Aorta (tissue), 5 donors: ENCODE measurements at regions not wholly inside any gene's neighbourhood (a gene's known extent, or its start where the extent isn't known, plus 50 kb on each side); places are given as distances from the start of the nearest gene placed in this dataset.
A peak's percentile ranks its signal among the peaks of the same experiment; 100 is the strongest.

Experiments used
- ATAC-seq: fragments of 200-7000 bp; cut with Tn5 transposase; one replicate; pipeline ENCODE4 v1.9.1; 2022; ENCODE audit warnings: moderate library complexity; ENCODE audit not compliant: low FRiP score
- DNase-seq, 2 donors: peaks; one replicate each; pipeline ENCODE4 v3.0.0-alpha.2; 2020
- H3K27ac ChIP-seq, 2 donors: one replicate each; pipeline ENCODE4 v1.5.1; 2013; ENCODE audit warnings: low read length in 2 of 2, mild to moderate bottlenecking in 2 of 2, moderate library complexity in 2 of 2, control low read depth in 1 of 2, inconsistent platforms in 1 of 2, low read depth in 1 of 2
- H3K27me3 ChIP-seq, 2 donors: one replicate each; pipeline ENCODE4 v1.6.1; 2013; ENCODE audit warnings: control low read depth in 1 of 2, low read length in 1 of 2, mild to moderate bottlenecking in 1 of 2, moderate library complexity in 1 of 2; ENCODE audit not compliant: insufficient read depth in 2 of 2, control insufficient read depth in 1 of 2
- H3K36me3 ChIP-seq, 2 donors: one replicate each; pipeline ENCODE4 v1.6.1; 2013; ENCODE audit warnings: control low read depth in 1 of 2, low read length in 1 of 2, mild to moderate bottlenecking in 1 of 2; ENCODE audit not compliant: insufficient read depth in 2 of 2, control insufficient read depth in 1 of 2
- H3K4me1 ChIP-seq, 2 donors: one replicate each; pipeline ENCODE4 v1.6.1; 2013; ENCODE audit warnings: low read length in 2 of 2, control low read depth in 1 of 2, mild to moderate bottlenecking in 1 of 2, moderate library complexity in 1 of 2; ENCODE audit not compliant: insufficient read depth in 2 of 2, control insufficient read depth in 1 of 2
- H3K4me3 ChIP-seq, 2 donors: one replicate each; pipeline ENCODE4 v1.5.1; 2013; ENCODE audit warnings: low read length in 2 of 2, control low read depth in 1 of 2, mild to moderate bottlenecking in 1 of 2
- H3K9me3 ChIP-seq: one replicate; pipeline ENCODE4 v1.6.1; 2013; ENCODE audit warnings: mild to moderate bottlenecking, low read length; ENCODE audit not compliant: control insufficient read depth
- WGBS, 2 donors: extraction: QIAGEN DNeasy Blood & Tissue Kit; methylation state at CpG; one replicate each; pipeline ENCODE4 v1.1.7; 2013; 5-methylcytosine and 5-hydroxymethylcytosine counted together
- intact Hi-C, 2 donors: fragments of 100-400 bp; cut with DNase I; formaldehyde crosslinking; loops; one replicate each; pipeline versions ENCODE4 v1.14.2 to v1.15.0; 2022
- donor health status: healthy with polysubstance abuse.
- donor health status: Bipolar disorder and iron deficiency.
- donor health status: DM: no; HTN: no; CAD: no.
- donor health status: DM: no; HTN: no; CAD: no.
- donor health status: DM: yes; HTN: yes; CAD: no.

GRCh38 chr7:116447966-116448839, 51.3 kb upstream of the CAV2 start:
- intact Hi-C loops: loop anchor here in 1 of 2 donors (5.0 to 10.0 kb wide), 2 partner anchors 49 to 127 kb away; partner anchors contain the start of gene CAV2
- no peak for DNase-seq
- peak overlapping the region in 1 of 2 donors; percentile 64 for H3K27ac ChIP-seq
- H3K4me3 ChIP-seq: no peak overlapping the region
- WGBS, 2 donors: 25 to 30% methylated on average over 3 of the region's 3 CpGs
- peaks cover 2 to 12% of the 10 kb centered on the region in 2 donors for H3K4me1 ChIP-seq
- ATAC-seq: no peak
- no peaks in the 10 kb centered on the region for H3K9me3 ChIP-seq
- no peaks in the 10 kb centered on the region for H3K36me3 ChIP-seq
- H3K27me3 ChIP-seq: no peaks in the 10 kb centered on the region

- Histone ChIP-seq H3K4me3 (no peak overlapping the region), H3K27me3 (no peaks in the 10 kb centered on the region), H3K4me1 (peaks cover 2 to 7% of the 10 kb centered on the region in 2 donors), H3K9me3 (no peaks in the 10 kb centered on the region), H3K27ac (no peak overlapping the region), H3K36me3 (no peaks in the 10 kb centered on the region)
- DNase-seq (no peak), ATAC-seq (no peak)
- 62 to 71% methylated on average over 4 of the region's 4 CpGs for WGBS, 2 donors
- intact Hi-C loops: loop anchor here in 1 of 2 donors (5.0 to 10.0 kb wide), 2 partner anchors 48 to 125 kb away; partner anchors contain the start of gene CAV2
Measured at GRCh38 chr7:116449441-116449840, 50.1 kb upstream of the CAV2 start.
